ENCODE measurements at regions not wholly inside any gene's neighbourhood (a gene's known extent, or its start where the extent isn't known, plus 50 kb on each side); places are given as distances from the start of the nearest gene placed in this dataset.

- H3K4me1 ChIP-seq (ENCODE audit: low read depth) = no peaks in the 10 kb centered on the region
- DNase-seq (no peak), ATAC-seq (no peak)
- intact Hi-C loops (cut with DNase I, micrococcal nuclease) = no loop called here
- no peak overlapping the region for H3K4me3 ChIP-seq
- no peaks in the 10 kb centered on the region for H3K36me3 ChIP-seq (ENCODE audit: low read depth)
- TF ChIP-seq, protein P1, sequence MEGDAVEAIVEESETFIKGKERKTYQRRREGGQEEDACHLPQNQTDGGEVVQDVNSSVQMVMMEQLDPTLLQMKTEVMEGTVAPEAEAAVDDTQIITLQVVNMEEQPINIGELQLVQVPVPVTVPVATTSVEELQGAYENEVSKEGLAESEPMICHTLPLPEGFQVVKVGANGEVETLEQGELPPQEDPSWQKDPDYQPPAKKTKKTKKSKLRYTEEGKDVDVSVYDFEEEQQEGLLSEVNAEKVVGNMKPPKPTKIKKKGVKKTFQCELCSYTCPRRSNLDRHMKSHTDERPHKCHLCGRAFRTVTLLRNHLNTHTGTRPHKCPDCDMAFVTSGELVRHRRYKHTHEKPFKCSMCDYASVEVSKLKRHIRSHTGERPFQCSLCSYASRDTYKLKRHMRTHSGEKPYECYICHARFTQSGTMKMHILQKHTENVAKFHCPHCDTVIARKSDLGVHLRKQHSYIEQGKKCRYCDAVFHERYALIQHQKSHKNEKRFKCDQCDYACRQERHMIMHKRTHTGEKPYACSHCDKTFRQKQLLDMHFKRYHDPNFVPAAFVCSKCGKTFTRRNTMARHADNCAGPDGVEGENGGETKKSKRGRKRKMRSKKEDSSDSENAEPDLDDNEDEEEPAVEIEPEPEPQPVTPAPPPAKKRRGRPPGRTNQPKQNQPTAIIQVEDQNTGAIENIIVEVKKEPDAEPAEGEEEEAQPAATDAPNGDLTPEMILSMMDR (IDR thresholded peaks at IDR 0.05) = no peak
- H3K9me3 ChIP-seq = no peaks in the 10 kb centered on the region
Observed at GRCh38 chr7:108771853-108772252, 202.2 kb downstream of the DNAJB9 start.

DNA sequence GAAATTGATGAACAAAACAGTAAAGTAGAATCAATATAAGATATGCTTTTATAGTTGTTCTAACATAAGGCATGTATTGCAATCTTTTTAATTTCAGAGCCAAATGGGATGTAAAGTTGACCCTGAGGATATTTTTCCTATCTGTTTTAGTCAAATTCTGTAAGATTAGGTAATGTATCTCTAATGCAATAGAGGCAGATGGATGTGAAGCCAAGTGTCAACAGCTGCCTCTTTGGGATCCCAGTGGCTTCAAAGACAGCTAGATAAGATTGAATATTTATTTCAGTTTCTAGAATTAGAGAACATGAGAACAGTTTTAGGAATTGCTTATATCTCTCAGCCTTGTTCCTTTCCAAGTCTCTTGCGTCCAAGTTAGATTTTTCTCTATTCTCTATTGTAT lies 208.3 kb downstream of the DNAJB9 start:
- TF ChIP-seq, protein P1 (IDR thresholded peaks at IDR 0.05) = no peak
- no peaks in the 10 kb centered on the region for H3K9me3 ChIP-seq
- H3K36me3 ChIP-seq (ENCODE audit: low read depth) = no peaks in the 10 kb centered on the region
- no peak for ATAC-seq
- DNase-seq = no peak
- H3K4me3 ChIP-seq = no peak overlapping the region
- no peaks in the 10 kb centered on the region for H3K4me1 ChIP-seq (ENCODE audit: low read depth)
- intact Hi-C loops (cut with DNase I, micrococcal nuclease) = no loop called here

- TF ChIP-seq, protein P1 (IDR thresholded peaks at IDR 0.05) = no peak
- ATAC-seq = no peak
- Histone ChIP-seq H3K9me3 (peaks cover 34% of the 10 kb centered on the region), H3K4me3 (no peak overlapping the region), H3K36me3 (ENCODE audit: low read depth) (no peaks in the 10 kb centered on the region), H3K4me1 (ENCODE audit: low read depth) (no peaks in the 10 kb centered on the region)
- intact Hi-C loops (cut with DNase I, micrococcal nuclease) = no loop called here
- no peak for DNase-seq
Observed at GRCh38 chr7:108789451-108789850, 219.8 kb downstream of the DNAJB9 start.

GRCh38 chr7:108794466-108794865 lies 224.8 kb downstream of the DNAJB9 start:
- intact Hi-C loops (cut with DNase I, micrococcal nuclease) = no loop called here
- TF ChIP-seq, protein P1 (IDR thresholded peaks at IDR 0.05) = no peak
- Histone ChIP-seq H3K4me3 (no peak overlapping the region), H3K36me3 (ENCODE audit: low read depth) (no peaks in the 10 kb centered on the region), H3K9me3 (peaks cover 23% of the 10 kb centered on the region), H3K4me1 (ENCODE audit: low read depth) (no peaks in the 10 kb centered on the region)
- no peak for DNase-seq
- ATAC-seq = no peak

DNA sequence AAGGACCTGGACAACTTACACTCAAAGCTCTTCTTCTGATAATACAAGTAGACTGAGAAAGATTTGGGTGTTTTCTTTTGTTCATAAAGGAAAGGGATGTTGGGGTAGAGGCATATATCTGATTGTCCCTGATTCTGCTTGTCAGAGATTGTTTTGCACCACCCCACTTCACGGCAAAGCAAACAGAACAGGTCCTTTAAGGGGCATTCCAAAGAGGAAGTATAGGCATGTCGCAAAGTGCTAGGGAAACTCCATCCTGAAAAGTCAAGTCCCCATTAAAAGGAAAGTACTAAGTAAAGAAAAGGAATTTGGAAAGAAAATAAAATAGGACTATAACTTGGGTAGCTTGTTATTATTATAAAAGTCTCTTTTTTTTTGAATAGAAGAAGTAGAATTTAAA lies 233.0 kb downstream of the DNAJB9 start:
- Histone ChIP-seq H3K9me3 (no peaks in the 10 kb centered on the region), H3K4me1 (ENCODE audit: low read depth) (no peaks in the 10 kb centered on the region), H3K4me3 (no peak overlapping the region), H3K36me3 (ENCODE audit: low read depth) (no peaks in the 10 kb centered on the region)
- DNase-seq = no peak
- ATAC-seq = no peak
- TF ChIP-seq, protein P1 (IDR thresholded peaks at IDR 0.05) = no peak
- intact Hi-C loops (cut with DNase I, micrococcal nuclease) = no loop called here

- TF ChIP-seq, protein P1 (IDR thresholded peaks at IDR 0.05) = no peak
- intact Hi-C loops (cut with DNase I, micrococcal nuclease) = no loop called here
- no peak overlapping the region for H3K4me3 ChIP-seq
- ATAC-seq = no peak
- no peaks in the 10 kb centered on the region for H3K4me1 ChIP-seq (ENCODE audit: low read depth)
- no peaks in the 10 kb centered on the region for H3K9me3 ChIP-seq
- H3K36me3 ChIP-seq (ENCODE audit: low read depth) = no peaks in the 10 kb centered on the region
- DNase-seq = no peak
Observed at GRCh38 chr7:108805808-108806397, 236.2 kb downstream of the DNAJB9 start.
